H1 (cell line): ENCODE measurements at regions not wholly inside any gene's neighbourhood (a gene's known extent, or its start where the extent isn't known, plus 50 kb on each side); places are given as distances from the start of the nearest gene placed in this dataset.

Experiments used
- NRF1 ChIP-seq: IDR thresholded peaks from 2 replicates; pipeline ENCODE4 v1.6.1; 2011; ENCODE audit warnings: mild to moderate bottlenecking, low read depth, low read length, improper control_type of control experiment

DNA sequence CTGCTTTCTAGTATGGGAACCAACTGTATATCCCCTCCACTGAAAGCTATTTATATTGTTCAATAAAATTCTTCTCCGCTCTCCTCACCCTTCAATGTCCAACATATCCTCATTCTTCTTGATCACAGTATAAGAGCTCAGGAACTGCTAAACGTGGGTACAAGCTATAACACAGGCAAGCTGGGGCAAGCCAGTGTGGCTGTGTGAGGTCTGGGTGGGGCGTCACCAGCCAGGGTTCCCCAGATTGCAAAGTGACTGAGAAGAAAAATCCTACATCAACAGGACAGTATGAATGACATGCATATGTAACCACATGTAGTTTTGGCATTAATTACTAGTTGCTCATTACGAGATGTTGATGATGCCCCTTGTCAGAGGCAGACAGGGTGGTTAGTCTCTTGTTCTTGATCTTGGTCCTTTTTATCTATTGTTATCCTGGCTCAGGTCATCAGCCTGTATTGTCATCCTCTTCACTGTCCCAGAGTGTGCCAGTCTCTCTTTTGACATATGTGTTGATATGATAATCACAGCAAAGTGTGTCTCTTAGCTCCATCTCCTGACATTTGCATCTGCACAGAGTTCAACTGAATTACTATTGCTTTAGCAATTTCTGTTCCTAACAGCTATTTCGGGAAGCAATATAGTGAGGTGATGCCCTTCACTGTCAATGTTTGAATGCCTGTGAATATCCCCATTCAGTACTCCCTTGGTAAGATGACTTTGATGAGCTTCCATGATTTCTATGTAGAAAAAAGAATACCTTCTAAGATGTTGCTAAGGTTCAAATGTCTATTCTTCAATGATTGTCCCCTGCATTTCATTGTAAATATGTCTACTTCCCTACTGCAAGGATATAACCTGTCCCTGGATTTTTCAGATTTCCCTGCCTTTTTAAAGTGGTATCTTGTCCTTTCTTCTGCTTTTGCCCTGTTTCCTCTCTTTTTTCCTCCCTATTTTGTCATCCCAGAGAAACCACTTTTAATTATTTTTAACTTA, 140.3 kb downstream of the MAT2B start (continued):
- TF ChIP-seq NRF1: no peak
